Occipital lobe (tissue), 1 donor: ENCODE measurements at regions not wholly inside any gene's neighbourhood (a gene's known extent, or its start where the extent isn't known, plus 50 kb on each side); places are given as distances from the start of the nearest gene placed in this dataset.
"Not testable (repeated sequence)": the region's sequence is repeated elsewhere in the genome, so short reads cannot be mapped to it uniquely, and the experiment has no call there.

ENCODE experiments used
- DNase-seq: peaks from one replicate; lab custom pipeline; 2025; lab: John Stamatoyannopoulos, UW

DNA sequence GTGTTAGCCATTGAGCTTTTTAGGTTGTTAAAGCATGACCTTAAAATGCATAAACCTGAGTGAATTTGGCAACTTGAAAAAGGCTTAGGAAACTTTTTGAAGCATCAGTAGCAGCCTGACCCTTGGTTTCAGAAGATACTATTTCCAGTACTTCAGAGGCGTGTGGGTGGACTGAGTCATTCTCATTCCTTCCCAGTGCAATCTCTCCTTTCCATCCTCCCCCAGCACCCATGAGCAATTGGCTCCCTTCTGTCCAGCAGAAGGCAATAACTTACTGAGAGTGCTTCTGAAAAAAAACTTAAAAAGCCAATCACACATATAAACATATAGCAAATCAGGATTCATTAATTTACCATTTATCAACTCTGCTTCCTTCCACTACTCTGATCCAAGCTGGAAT, 299.3 kb upstream of the STXBP6 start:
- DNase-seq: peak; percentile 49

DNA sequence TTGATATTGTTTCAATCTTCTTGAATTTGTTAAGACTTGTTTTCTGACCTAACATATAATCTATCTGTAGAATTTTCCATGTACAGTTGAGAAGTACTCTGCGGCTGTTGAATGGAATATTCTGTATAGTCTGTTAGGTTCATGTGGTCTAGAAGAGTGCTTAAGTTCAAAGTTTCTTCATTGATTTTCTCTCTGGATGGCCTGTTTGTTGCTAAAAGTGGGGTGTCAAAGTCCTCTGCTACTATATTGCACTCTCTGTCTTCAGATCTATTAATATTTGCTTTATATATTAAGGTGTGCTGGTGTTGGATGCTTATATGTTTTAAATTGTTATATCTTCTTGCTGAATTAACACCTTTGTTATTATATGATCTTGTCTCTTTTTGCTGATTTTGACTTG, 290.9 kb upstream of the STXBP6 start:
- no peak for DNase-seq

DNA sequence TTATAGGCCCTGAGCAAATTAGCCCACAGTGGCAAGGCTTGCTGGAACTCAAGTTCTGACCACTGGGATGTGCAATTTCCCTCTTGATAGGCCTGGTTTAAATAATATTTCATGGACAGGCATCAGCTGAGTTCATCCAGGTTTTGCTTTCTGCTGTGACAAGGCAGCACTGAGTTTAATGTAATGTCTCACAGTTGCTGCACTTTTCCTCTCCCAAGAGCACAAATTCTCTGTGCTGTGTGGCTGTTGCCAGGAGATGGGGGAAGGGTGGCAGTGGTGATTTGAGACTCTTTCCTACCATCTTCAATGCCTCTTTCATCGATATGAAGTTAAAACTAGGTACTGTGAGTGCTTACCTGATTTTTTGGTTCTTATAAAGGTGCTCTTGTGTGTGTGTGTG, 272.8 kb upstream of the STXBP6 start:
- DNase-seq: no peak

DNA sequence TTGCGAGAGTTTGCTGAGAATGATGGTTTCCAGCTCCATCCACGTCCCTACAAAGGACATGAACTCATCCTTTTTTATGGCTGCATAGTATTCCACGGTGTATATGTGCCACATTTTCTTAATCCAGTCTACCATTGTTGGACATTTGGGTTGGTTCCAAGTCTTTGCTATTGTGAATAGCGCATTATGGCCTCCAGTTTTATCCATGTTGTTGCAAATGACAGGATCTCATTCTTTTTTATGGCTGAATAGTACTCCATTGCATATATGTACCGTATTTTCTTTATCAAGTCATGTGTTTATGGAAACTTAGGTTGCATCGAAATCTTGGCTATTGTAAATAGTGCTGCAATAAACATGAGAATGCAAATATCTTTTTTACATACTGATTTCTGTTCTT, 266.1 kb upstream of the STXBP6 start:
- not testable (repeated sequence) for DNase-seq

DNA sequence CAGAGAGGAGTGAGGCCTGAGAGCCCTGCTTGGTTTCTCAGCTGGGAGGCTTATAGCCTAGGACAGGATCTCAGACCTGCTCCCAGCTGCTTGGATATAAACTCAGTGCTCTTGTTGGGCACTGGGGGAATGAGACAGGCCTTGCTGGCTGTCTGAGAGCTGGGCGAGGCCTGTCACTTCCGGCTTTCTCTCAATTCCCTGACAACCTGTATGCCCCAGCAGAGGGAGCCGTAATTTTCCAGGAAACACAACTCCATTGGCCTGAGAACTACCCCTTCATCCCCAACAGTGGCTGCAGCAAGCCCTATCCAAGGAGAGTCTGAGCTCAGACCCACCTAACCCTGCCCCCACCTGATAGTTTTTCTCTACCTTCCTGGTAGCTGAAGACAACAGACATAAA, 258.3 kb upstream of the STXBP6 start:
- DNase-seq: no peak

DNA sequence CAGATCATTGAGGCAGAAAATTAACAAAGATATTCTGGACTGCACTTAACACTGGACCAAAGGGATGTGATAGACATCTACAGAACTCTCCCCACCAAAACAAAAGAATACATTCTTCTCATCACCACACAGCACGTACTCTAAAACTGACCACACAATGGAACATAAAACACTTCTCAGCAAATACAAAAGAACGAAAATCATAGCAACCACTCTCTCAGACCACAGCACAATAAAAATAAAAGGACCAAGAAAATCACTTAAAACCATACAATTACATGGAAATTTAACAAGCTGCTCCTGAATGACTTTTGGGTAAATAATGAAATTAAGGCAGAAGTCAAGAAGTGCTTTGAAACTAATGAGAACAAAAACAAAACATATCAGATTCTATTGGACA, 254.0 kb upstream of the STXBP6 start:
- no peak for DNase-seq

DNA sequence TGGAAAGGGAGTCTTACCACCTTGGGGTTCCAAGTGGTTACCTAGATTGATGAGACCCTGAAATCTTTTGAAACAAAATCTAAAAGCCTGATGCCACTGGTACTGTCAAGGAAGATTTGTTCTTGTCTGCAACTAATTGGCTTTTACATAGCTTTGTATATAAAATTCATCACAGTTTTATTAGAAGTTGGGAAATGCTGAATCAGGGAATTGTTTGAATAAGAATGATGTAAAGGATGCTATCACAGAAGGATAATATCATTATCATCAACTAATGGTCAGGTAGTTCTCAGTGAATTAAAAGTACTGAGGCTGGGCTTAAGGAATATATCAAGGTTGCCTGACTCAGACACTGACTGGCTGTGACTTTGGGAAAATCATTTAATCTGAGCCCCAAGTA, 248.3 kb upstream of the STXBP6 start:
- DNase-seq: no peak

DNA sequence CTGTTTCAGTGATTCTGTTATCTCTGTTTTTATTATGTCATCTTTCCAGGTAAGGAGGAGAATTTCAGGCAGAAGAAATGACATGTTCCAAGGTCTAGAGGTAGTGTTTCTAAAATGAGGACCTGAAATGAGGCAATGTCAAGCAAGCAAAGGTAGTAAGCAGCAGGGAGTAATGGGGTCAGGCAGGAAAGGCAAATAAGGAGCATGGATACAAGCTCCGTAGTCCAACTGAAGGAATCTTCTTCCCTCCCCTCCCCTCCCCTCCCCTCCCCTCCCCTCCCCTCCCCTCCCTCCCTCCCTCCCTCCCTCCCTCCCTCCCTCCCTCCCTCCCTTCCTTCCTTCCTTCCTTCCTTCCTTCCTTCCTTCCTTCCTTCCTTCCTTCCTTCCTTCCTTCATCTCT, 240.2 kb upstream of the STXBP6 start:
- not testable (repeated sequence) for DNase-seq

DNA sequence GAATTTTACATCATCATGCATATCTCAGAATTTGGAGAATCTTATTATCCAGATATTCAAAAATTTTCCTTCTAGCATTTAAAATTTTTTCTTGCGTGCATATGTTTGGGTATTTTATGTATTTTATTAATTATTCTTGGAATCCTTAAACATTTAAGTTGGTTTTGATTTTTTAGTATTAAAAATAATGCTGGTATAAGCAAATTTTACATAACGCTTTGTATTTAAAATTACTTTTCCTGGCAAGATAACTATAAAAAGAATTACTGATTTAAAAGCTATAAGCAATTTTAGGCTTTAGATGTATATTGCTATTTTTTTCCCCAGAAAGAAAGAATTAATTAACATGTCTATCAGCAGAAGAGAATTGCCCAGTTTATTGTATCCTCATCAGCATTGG, 224.6 kb upstream of the STXBP6 start:
- DNase-seq: no peak

DNA sequence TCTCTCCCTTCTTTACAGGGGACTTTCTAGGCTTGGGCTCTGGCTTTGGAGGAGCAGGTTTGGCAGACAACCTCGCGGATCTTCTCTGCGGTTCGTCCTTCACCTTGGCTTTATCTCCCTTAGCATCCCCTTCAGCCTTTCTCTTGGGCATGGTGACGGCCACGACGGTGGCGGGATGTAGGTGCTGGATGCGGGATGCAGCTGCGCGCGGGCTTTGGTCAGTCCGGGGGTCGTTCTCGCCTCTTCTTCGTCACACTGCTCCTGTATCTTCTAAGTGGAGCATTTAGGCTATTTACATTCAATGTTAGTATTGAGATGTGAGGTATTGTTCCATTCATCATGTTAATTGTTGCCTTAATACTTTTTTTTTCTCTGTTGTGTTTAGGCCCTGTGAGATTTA, 217.2 kb upstream of the STXBP6 start:
- no peak for DNase-seq

DNA sequence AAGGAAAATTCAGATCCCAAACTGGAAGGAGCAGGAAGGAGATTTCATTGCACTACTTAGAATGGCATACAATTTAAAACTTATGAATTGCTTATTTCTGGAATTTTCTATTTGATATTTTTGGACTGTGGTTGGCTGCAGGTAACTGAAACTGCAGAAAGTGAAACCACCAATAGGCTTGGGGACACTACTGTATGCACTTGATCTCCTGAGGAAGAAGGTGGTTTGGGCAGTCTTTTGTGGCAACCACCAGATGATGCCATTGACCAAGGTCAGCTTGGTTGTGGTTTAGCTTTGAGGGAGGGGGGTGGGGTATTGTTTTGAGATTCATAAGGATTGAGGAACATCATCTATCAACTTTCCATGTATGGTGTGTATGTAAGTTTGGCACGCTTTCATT, 209.5 kb upstream of the STXBP6 start:
- no peak for DNase-seq

DNA sequence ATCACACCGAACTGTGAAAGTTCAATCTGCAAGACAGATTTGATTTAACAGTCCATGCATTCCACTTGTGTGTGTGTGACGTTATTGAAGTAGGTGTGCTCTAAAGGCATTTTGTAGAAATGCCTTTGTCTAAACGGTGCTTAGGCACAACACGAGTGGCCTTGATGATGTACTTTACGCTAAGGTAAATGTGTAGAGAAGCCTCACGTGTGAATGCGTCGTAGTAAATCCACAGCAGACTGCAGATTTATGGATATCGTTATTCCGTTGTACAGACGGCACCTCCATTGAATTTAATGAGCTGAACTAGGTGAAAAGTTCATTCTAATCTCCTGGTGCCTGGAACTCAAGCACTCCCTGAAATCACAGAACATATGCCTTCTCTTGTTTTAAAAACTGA, 202.8 kb upstream of the STXBP6 start:
- no peak for DNase-seq

DNA sequence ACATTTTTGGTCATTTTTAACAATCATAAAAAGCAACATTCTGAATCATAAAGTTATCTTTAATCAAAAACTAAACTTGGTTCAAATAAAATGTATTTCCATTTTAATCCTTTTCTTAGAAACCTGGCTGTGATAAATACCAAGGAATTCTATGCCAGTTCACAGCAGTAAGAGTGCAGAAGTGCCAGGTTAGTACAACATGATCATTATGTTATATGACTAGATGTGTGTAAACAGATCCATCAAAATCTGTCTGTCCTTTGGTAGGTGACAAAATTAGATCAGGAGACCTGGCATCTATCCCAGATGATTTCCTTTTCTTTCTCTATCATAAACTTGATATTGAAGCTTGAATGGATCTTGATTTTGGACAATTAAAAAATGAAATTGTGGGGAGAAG, 200.6 kb upstream of the STXBP6 start:
- DNase-seq: no peak

DNA sequence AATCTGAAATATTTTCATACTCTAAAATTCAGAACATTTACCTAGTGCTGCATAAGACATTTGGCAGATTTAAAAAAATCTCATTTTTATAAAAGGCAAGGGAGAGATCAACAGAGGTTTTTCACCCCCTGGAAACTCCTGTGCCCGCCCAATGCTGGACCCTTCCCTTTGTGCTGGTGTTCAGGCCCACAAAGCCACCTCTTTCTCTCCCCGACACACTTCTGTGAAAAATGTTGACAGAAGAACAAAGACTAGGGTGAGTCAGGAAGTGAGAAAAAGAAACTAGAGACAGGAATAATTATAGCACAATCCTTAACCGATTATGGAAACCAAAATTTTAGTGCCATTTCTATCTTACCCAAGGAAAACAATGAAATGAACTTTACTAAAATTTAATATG, 197.7 kb upstream of the STXBP6 start:
- no peak for DNase-seq

DNA sequence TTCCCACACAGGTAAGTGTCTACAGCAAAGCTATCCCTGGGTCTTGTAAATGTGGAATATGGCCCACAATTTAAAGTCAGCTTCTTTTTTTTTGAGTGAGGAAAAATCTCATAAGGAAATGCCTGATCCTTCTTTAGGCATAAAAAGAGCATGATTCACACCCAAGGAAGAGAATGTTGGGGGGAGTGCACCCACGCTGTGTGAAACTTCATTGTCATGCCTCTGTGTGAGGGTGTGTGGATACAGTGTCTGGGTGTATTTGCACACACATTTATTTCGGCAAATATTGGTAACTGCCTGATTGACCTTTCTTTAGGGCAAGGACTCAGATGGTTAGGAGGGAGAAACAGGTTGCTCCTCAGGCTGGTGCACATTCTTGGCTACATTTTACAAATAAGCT, 196.8 kb upstream of the STXBP6 start:
- no peak for DNase-seq

DNA sequence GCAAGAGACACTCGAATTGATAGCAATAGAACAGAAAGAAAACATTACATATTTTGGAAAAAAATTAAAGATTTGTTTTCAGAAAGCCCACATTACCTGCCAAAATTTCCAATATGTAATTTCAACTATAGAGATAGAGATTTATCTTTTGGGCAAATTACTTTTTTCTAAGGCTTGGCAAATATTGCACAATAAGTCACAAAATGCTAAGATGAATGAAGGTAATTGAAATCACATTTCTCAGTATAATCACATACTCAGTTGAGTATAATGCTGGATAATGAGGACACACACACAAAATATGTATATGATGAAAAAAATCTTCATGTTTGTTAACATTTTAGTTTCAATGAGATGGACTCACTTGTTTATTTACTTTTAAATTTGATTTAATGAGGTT, 189.2 kb upstream of the STXBP6 start:
- no peak for DNase-seq

DNA sequence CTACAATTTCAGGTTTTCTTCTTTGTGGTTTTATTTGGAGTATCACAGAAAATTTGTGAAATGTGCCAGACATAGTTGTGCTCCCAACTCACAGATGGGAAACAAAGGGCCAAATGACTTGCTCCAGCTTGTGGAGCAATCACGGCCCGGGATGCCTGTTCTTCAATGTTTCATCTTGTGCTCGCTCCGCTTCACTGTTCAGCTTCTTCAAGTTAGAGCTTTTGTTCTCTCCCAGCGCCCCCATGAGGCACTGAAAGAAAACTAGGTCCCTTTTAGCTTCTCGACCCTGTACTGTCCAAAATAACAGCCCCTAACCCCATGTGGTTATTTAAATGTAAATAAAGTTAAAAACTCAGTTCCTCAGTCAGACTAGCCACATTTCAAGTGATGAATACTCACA, 187.9 kb upstream of the STXBP6 start:
- DNase-seq: no peak

DNA sequence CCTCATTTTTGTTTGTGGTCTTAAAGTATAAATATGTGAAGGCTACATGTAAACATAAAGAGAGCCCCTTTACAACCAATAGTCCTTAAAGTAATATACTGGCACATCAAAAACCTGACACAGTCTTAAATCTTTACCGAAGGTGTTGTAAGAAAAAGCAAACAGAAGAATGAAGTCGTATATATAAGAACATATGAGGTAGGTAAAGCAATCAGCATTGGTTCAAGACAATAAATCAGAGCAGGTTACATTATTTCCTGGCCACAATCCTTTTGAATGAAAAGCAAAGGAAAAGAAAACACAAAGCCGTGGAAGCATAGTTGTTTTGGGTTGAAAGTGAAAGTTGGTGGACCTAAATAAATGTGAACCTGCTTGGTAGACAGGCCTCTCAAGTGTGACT, 183.7 kb upstream of the STXBP6 start:
- no peak for DNase-seq

DNA sequence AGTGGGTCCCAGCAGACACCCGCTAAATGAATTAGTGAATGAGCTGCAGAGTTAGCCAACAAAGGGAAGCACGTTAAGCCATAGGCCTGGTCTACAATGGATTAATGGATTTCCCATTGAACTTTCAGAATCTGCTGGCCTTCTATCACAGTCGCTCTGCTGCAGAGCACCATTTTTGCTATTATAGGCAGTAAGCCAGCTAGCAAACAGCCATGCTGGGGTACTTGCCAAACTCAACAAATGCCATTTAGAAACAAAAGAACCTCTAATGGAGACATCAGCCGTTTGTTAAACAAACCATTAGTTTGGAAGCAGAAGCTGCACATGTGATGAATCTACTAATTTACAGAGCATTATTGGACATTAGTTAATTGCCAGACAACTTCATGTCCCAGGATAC, 181.1 kb upstream of the STXBP6 start:
- no peak for DNase-seq

DNA sequence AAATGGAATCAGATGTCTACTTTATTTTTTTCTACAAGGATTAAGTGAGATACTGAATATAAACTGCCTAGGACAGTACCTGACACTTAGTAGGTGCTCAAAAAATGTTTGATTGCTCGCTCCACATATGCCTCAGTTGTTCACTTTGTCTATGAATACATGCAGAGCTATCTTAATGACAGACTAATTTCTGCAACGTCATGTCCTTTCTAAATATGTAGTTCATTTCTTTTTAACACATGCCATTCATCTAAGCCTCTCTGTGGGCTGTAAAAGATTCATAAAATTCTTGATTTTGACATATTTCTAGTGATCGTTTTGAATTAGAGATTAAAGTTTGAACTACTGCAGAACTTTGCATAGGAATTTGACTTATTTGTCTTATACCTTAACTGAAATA, 176.3 kb upstream of the STXBP6 start:
- no peak for DNase-seq

DNA sequence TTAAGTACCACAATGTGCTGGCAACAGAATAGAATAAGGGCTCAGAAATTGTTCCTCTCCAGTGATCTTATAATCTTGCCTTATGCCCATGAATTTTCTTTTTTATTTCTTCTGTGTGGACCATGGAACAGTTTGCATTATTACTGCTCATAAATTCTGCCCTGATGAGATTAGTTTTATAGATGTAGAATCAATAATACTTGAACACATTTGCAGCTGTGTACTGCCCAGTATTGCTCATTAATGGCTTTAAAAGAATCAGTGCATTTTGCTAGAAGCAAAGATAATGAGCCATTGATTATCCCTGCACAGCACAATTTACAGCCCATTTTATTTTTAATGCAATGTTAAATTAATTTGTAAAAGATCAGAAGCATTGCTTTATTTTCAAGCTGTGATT, 172.3 kb upstream of the STXBP6 start:
- DNase-seq: no peak

DNA sequence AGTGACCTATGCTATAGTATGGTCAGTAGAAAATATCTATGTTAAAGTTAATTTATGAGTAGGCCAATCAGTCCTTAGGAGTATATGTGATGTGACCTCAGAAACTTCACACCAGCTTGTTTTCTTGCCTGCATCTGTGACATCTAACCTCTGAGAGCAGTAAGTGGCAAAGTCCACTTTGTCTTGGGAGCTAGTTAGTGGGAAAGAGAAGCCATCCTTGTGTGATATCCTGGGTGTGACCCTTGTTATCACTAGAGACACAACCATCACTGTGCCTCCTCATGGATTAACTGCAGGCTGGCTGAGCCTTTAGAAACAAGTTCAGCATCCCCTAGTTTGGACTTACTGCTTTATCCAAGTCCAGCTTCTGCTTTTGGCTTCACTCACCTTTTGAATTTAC, 170.6 kb upstream of the STXBP6 start:
- DNase-seq: no peak

DNA sequence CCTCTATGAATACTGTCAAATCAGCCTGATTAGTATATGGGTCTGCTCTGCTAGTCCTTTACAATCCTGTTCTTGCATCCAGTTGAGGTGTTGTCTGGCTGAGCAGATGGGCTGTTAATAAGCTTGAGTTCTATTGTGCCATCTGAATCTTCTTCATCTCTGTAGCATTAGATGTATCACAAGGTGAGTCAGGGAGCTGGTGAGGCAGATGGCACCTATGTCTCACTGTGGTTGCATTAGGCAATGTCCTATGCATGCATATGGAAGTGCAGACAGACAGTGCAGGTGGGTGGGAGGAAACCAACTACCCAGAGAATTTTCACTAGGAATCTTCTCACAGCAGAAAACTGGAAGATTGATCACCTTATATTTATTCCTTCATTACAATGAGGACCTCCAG, 165.7 kb upstream of the STXBP6 start:
- no peak for DNase-seq

DNA sequence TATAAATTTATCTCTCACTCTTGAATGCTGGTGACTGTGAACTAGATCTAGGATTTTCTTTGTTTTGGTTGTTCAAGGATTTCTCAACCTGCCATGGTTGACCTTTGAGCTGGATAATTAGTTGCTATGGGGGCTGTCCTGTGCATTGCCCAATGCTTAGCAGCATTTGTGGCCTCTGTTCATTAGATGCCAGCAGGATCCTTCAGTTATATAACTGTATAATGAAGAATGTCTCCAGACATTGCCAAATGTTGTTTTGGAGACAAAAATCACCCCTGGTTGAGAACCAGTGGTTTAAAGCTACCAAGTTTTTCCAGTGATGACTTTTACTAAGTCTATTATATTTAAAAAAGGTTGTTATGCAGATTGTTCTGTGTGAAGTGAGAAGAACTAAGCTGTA, 147.9 kb upstream of the STXBP6 start:
- DNase-seq: no peak

DNA sequence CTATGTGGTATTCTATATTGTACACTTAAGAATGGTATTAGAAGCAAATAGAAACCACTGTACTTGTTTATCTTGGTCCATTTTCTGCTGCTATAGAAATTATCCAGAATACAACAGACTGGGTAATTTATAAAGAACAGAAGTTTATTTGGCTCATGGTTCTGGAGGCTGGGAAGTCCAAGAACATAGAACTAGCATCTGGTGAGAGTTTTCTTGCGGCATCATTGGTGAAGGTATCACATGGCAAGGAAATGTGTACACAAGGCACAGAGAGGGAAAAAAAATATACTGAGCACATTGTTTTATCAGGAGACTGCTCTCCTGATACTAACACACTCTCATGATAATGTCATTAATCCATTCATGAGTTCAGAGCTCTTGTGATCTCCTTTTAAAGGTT, 130.3 kb upstream of the STXBP6 start:
- no peak for DNase-seq
